Activated CD4-positive, CD25-positive, alpha-beta regulatory T cell treated with anti-CD3 and anti-CD28 coated beads, Interleukin-2, amount 50 U/mL, for 24 hours (primary cell): ENCODE measurements at regions not wholly inside any gene's neighbourhood (a gene's known extent, or its start where the extent isn't known, plus 50 kb on each side); places are given as distances from the start of the nearest gene placed in this dataset.
"Not testable (repeated sequence)": the region's sequence is repeated elsewhere in the genome, so short reads cannot be mapped to it uniquely, and the experiment has no call there.

ENCODE experiments used
- ATAC-seq, 2 donors: fragments of 150-1000 bp; cut with Tn5 transposase; one replicate each; pipeline ENCODE4 v1.10.0; 2021; ENCODE audit warnings: mild to moderate bottlenecking in 1 of 2, moderate library complexity in 1 of 2

DNA sequence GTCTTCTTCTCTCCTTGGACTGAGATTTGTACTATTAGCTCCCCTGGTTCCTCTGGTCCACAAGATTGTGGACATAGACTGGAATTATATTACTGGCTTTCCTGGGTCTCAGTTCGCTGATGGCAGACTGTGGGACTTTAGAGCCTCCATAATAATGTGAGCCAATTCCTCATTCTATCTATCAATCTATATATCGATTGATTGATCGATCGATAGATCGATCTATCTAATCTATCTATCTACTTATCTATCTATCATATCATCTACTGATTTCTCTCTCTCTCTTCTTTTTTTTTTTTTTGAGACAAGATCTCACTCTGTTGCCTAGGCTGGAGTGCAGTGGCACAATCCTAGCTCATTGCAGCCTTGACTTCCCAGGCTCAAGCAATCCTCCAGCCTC lies 51.5 kb upstream of the DDR1 start:
- no peak for ATAC-seq

DNA sequence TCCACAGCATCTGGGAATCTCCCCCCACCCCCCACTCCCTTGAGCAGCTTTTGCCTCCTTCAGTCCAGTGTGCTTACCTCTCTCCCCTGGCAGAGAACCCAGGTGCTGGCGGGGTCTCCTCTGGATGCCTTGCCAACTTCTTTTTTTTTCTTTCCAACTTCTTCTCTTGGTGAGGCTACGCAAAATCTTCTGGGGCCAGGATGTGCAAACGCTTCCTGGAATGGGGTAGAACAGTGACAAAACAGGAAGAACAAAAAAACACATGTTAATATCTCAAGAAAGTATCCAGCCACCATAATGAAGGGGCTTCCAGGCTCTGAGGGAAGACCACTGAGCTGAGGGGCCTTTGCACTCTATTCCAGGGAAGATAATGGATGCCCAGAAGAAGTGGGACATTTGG lies 53.9 kb upstream of the DDR1 start:
- ATAC-seq, result no peak

- no peak for ATAC-seq
Measured at GRCh38 chr6:30829639-30830255, 54.6 kb upstream of the DDR1 start.

DNA sequence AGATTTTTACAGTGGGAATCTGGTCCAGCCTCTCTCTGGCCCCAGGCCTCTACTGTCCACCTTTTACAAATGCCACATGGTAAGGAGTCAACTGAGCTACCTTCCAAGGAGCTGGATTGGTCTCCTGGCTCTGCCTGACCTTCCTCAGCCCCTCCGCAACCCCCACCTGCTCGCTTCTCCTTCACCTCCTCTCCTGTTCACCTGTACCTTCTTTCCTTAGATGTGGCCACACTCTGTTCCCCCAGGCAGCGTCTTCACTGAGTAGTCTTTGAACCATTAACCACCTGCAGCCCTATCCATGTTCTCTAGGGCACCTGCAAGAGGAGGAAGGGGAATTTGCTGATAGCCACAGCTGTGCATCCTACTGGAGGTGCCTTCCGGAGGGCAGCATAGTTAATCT lies 55.3 kb upstream of the DDR1 start:
- no peak for ATAC-seq

GRCh38 chr6:30828027-30828962 lies 56.0 kb upstream of the DDR1 start:
- peak; percentile 78 to 88 for ATAC-seq

- peak; percentile 39 to 42 for ATAC-seq
Measured at GRCh38 chr6:30826961-30827342, 57.4 kb upstream of the DDR1 start.

GRCh38 chr6:30824698-30825097 lies 59.6 kb upstream of the DDR1 start:
- no peak for ATAC-seq

GRCh38 chr6:30823534-30823865 lies 60.8 kb upstream of the DDR1 start:
- no peak for ATAC-seq

DNA sequence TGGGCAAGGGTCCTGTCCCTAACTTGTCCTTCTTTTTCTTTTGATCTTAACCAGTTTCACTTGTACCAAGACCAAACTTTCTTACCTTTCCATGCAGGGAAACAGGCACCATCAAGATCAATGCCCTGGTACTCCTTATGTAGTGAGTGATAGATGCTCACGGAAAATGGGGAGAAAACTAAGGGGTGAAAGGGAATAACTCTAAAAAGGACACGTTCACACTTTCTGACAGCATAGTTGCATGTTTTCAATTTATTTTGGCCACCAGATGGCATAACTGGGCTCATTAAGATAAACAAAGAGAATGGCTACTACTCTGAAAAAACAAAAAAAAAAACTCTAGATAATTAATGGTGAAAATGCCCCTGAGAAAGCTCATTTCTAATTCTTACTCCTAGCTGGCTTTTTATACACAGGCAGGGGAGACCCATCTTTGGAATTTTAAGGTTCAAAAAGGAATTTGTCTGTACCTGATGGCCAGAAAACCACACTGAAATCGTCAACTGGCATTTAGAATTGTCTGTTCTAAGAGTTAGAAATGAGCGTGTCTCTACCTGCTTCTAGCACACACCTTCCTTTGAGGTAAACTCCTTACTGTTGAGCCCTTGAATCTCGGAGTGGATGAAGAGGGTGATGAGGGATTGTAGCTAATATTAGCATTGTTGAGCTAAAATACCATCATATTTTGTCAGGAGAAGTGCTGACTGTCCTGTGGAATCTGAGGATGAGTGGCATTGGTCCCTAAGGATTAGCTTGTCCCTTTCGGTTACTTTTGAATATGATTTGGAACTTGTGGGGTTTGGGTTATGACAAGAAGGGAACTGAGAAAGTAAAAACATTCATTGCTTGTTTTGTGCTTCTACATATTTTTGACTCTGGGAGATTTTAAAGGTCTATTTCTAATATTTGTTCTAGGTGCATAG lies 62.2 kb upstream of the DDR1 start:
- ATAC-seq, result no peak

DNA sequence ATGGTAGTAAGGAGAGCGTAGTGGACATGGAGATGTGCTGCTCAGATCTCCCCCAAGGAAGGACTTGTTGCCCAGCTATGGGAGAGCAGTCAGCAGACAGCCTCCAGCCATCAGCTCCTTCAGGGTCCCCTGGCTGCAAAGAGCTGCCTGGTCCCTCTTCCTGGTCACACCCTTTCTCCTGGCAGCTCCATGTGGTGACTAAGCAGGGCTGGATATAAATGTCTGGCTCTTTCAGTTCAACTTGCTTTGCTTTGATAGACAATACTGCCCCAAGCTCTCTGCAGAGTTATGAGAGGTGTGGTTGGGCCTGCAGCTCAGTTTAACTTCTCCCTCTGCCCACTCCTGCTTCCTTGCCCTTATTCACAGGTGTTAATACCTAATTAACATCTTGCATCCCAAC lies 64.1 kb upstream of the DDR1 start:
- no peak for ATAC-seq

- peak; percentile 95 to 96 for ATAC-seq
Measured at GRCh38 chr6:30819297-30819917, 64.9 kb upstream of the DDR1 start.

- no peak for ATAC-seq
Measured at GRCh38 chr6:30818391-30818841, 65.9 kb upstream of the DDR1 start.

DNA sequence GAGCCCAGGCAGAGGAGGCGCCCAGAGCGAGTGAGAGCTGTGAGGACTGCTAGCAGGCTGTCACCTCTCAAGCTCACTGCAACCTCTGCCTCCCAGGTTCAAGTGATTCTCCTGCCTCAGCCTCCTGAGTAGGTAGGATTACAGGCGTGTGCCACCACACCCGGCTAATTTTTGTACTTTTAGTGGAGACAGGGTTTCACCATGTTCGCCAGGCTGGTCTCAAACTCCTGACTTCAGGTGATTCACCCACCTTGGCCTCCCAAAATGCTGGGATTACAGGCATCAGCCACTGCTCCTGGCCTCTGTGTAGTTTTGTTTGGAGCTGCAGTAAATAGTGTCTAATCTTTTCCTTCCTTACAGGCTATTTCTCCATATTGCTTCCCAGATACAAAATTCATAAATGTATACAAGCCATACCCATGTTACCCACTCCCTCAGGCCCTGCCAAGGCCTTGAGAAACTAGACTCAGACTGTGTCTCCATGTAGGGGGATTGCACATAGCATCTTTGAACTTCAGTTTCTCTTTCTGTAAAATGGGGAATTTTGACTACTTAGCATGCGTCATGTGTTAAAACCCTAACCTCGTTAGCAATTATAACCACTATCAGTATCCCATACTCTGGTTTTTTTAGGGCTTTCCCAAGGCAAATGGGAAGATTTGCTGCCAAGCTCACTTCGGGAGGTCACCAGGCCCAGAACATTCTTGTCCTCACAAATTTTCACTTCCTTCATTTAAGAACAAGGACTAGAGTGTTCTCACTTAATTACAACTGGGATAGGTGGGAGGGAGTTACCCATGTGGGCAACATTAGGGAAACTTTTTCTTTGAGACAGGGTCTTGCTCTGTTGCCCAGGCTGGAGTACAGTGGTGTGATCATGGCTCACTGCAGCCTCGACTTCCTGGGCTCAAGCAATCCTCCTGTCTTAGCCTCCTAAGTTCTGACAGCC lies 67.3 kb upstream of the DDR1 start:
- ATAC-seq, result peak; percentile 58 to 63

GRCh38 chr6:30816296-30816695 lies 68.0 kb upstream of the DDR1 start:
- ATAC-seq, result not testable (repeated sequence)

DNA sequence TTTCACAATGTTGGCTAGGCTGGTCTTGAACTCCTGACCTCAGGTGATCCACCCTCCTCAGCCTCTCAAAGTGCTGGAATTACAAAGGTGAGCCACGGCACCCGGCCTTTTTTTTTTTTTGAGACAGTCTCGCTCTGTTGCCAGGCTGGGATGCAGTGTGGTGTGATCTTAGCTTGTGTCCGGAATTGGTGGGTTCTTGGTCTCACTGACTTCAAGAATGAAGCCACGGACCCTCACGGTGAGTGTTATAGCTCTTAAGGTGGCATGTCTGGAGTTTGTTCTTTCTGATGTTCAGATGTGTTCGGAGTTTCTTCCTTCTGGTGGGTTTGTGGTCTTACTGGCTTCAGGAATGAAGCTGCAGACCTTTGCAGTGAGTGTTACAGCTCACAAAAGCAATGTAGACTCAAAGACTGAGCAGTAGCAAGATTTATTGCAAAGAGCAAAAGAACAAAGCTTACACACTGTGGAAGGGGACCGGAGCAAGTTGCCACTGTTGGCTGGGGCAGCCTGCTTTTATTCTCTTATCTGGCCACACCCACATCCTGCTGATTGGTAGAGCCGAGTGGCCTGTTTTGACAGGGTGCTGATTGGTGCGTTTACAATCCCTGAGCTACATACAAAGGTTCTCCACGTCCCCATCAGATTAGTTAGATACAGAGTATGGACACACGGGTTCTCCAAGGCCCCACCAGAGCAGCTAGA lies 69.1 kb upstream of the DDR1 start:
- not testable (repeated sequence) for ATAC-seq

- ATAC-seq, result peak; percentile 16 to 33
Measured at GRCh38 chr6:30814146-30815040, 69.9 kb upstream of the DDR1 start.

DNA sequence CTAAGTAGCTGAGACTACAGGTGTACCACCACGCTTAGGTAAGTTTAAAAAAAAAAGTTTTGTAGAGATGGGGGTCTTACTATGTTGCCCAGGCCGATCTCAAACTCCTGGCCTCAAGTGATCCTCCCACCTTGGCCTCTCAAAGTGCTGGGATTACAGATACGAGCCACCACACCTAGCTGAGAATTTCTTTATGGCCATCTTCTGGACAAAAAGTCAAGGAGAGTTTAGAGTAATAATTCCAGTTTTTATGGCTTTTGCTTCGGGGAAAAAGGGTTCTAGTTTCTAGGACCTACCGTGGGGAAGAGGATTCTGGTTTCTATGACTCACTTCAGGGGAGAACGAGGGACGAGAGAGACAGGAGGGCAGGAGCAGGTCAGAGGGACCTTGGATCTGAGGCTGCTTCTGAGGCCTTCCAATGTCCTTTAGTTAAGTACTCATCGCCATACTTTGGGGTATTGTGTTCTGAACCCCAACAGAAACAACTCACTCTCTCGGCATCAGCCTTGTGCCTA lies 69.3 kb upstream of the IER3 start:
- ATAC-seq, result no peak

DNA sequence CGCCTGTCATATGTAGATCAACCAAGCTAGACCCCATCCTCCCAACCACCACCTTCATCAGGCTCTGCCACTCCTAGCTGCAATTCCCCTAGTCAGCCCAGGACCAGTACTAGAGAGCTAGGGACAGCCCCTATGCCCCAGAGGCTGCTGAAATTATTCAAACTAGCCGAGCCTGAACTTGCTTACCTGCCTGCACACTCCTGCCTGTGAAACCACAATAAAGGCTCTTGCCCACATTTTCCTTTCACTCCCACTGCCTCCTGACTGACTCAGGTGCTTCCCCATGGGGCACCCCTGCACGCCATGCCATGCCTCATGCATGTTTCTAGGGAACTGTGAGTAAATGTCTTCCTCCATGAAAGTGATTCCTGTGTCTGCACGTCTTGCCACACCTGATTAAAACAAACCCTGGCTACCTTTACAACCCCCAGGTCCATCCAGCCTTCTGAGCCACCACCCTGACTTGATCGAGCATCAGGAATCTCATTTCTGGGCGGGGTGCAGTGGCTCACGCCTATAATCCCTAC lies 66.5 kb upstream of the IER3 start:
- peak; percentile 91 to 94 for ATAC-seq

- ATAC-seq, result not testable (repeated sequence)
Measured at GRCh38 chr6:30807566-30807965, 63.2 kb upstream of the IER3 start.
